H1 (cell line): ENCODE measurements at regions not wholly inside any gene's neighbourhood (a gene's known extent, or its start where the extent isn't known, plus 50 kb on each side); places are given as distances from the start of the nearest gene placed in this dataset.

Source experiments
- CTCF ChIA-PET: fragments of 300-600 bp; sonication (Branson Sonifier 250); formaldehyde crosslinking; loops from one replicate; lab custom pipeline; 2021; ENCODE audit not compliant: partially characterized antibody; lab: Charles Lee
- POLR2A ChIA-PET: fragments of 300-600 bp; sonication (Branson Sonifier 250); formaldehyde crosslinking; loops from one replicate; lab custom pipeline; 2021; ENCODE audit warnings: inconsistent platforms; ENCODE audit not compliant: partially characterized antibody; lab: Charles Lee
- DNase-seq, 2 experiments: peaks; one replicate each; pipeline versions ENCODE4 v3.0.0 to v3.0.0-alpha.2; 2010 to 2022; ENCODE audit warnings: low spot score in 2 of 2, low read depth in 1 of 2, mixed read lengths in 1 of 2
- FAIRE-seq: peaks from 2 replicates; lab custom pipeline; 2011; peaks lifted over from hg19 to GRCh38; lab: Jason Lieb, UNC
- H2AFZ ChIP-seq: 2 replicates; pipeline ENCODE4 v1.8.1; 2012; ENCODE audit warnings: low read length, inconsistent platforms
- H2AK5ac ChIP-seq: 2 replicates; pipeline ENCODE4 v1.6.1; 2013; ENCODE audit warnings: low read depth, low read length
- H2BK120ac ChIP-seq: replicated peaks from 2 replicates; pipeline ENCODE3; 2013; ENCODE audit warnings: low read depth, low read length, inconsistent platforms
- H2BK12ac ChIP-seq: 2 replicates; pipeline ENCODE4 v1.6.1; 2013; ENCODE audit warnings: low read depth, low read length
- H2BK15ac ChIP-seq: 2 replicates; pipeline ENCODE4 v1.6.1; 2013; ENCODE audit warnings: low read length
- H2BK20ac ChIP-seq: 2 replicates; pipeline ENCODE4 v1.6.1; 2013; ENCODE audit warnings: low read length
- H2BK5ac ChIP-seq: 2 replicates; pipeline ENCODE4 v1.6.1; 2013; ENCODE audit warnings: low read depth, low read length
- H3K14ac ChIP-seq: 2 replicates; pipeline ENCODE4 v1.6.1; 2013; ENCODE audit warnings: inconsistent platforms; ENCODE audit not compliant: insufficient read length
- H3K18ac ChIP-seq: 2 replicates; pipeline ENCODE4 v1.6.1; 2013; ENCODE audit warnings: low read length; ENCODE audit errors: extremely low read depth
- H3K23ac ChIP-seq: 2 replicates; pipeline ENCODE4 v1.6.1; 2013; ENCODE audit warnings: inconsistent platforms; ENCODE audit not compliant: insufficient read length
- H3K23me2 ChIP-seq: 2 replicates; pipeline ENCODE4 v1.6.1; 2013; ENCODE audit warnings: low read depth, low read length
- H3K27ac ChIP-seq: 2 replicates; pipeline ENCODE4 v1.6.1; 2011; ENCODE audit warnings: low read depth, low read length, inconsistent platforms
- H3K27me3 ChIP-seq, 4 experiments: replicated peaks in 1 of 4; 1 replicate in 1 of 4; 2 replicates in 3 of 4; pipeline versions ENCODE4 v1.6.1 to v1.8.1; 2011 to 2013; ENCODE audit warnings: low read length in 3 of 4, mild to moderate bottlenecking in 3 of 4, inconsistent platforms in 2 of 4, mixed read lengths in 2 of 4, moderate library complexity in 1 of 4; ENCODE audit not compliant: control insufficient read depth in 3 of 4, insufficient read depth in 3 of 4; ENCODE audit errors: extremely low read depth in 1 of 4
- H3K36me3 ChIP-seq, 4 experiments: 2 replicates each; pipeline versions ENCODE4 v1.6.1 to v1.8.1; 2011 to 2013; ENCODE audit warnings: mild to moderate bottlenecking in 4 of 4, low read length in 3 of 4, moderate library complexity in 2 of 4, control low read depth in 1 of 4, inconsistent platforms in 1 of 4; ENCODE audit not compliant: insufficient read depth in 4 of 4, control insufficient read depth in 2 of 4
- H3K4ac ChIP-seq: replicated peaks from 2 replicates; pipeline ENCODE3; 2013; ENCODE audit warnings: low read length, low read depth, mixed read lengths, inconsistent platforms; ENCODE audit not compliant: insufficient read length
- H3K4me1 ChIP-seq, 4 experiments: replicated peaks in 1 of 4; 1 replicate in 1 of 4; 2 replicates in 3 of 4; pipeline versions ENCODE4 v1.6.1 to v1.8.1; 2011 to 2013; ENCODE audit warnings: low read length in 3 of 4, inconsistent platforms in 2 of 4, mixed read lengths in 1 of 4; ENCODE audit not compliant: insufficient read depth in 4 of 4, control insufficient read depth in 3 of 4
- H3K4me2 ChIP-seq, 2 experiments: 2 replicates each; pipeline versions ENCODE4 v1.6.1 to v1.8.1; 2011 to 2013; ENCODE audit warnings: low read depth in 2 of 2, low read length in 2 of 2, control low read depth in 1 of 2, inconsistent platforms in 1 of 2, mild to moderate bottlenecking in 1 of 2; ENCODE audit not compliant: insufficient read depth in 1 of 2
- H3K4me3 ChIP-seq, 4 experiments: fragments of 200-600, 300-600 bp in 1 of 4; sonication (generic), shearing (Covaris generic), sonication (Bioruptor Twin) in 1 of 4; 2 replicates each; pipeline versions ENCODE4 v1.5.1 to v1.8.1; 2011 to 2016; ENCODE audit warnings: low read length in 4 of 4, low read depth in 3 of 4, control low read depth in 2 of 4, inconsistent platforms in 2 of 4, mild to moderate bottlenecking in 2 of 4, mixed read lengths in 1 of 4, moderate library complexity in 1 of 4; ENCODE audit not compliant: insufficient read depth in 2 of 4; ENCODE audit errors: extremely low read depth in 1 of 4
- H3K56ac ChIP-seq: replicated peaks from 2 replicates; pipeline ENCODE3; 2013; ENCODE audit warnings: low read depth, mild to moderate bottlenecking, mixed read lengths, low read length, inconsistent platforms; ENCODE audit not compliant: insufficient read length
- H3K79me1 ChIP-seq: 2 replicates; pipeline ENCODE4 v1.6.1; 2013; ENCODE audit warnings: low read depth, low read length, control low read depth
- H3K79me2 ChIP-seq, 2 experiments: 2 replicates each; pipeline versions ENCODE4 v1.6.1 to v1.8.1; 2012 to 2013; ENCODE audit warnings: low read length in 2 of 2, mild to moderate bottlenecking in 2 of 2, inconsistent platforms in 1 of 2; ENCODE audit not compliant: insufficient read depth in 2 of 2, control insufficient read depth in 1 of 2
- H3K9ac ChIP-seq, 4 experiments: replicated peaks in 1 of 4; 1 replicate in 1 of 4; 2 replicates in 3 of 4; pipeline versions ENCODE4 v1.6.1 to v1.8.1; 2011 to 2013; ENCODE audit warnings: low read depth in 3 of 4, low read length in 3 of 4, control low read depth in 2 of 4, mild to moderate bottlenecking in 2 of 4, moderate library complexity in 2 of 4, inconsistent platforms in 1 of 4; ENCODE audit errors: extremely low read depth in 1 of 4
- H3K9me3 ChIP-seq, 2 experiments: 2 replicates each; pipeline versions ENCODE4 v1.6.1 to v1.8.1; 2012 to 2013; ENCODE audit warnings: mild to moderate bottlenecking in 2 of 2, moderate library complexity in 2 of 2, control low read depth in 1 of 2, inconsistent platforms in 1 of 2, low read depth in 1 of 2, low read length in 1 of 2, mixed read lengths in 1 of 2; ENCODE audit not compliant: insufficient read depth in 2 of 2
- H4K20me1 ChIP-seq, 2 experiments: replicated peaks in 1 of 2; 2 replicates each; pipeline versions ENCODE3 to v1.8.1; 2011 to 2013; ENCODE audit warnings: inconsistent platforms in 2 of 2, low read length in 2 of 2, mild to moderate bottlenecking in 1 of 2; ENCODE audit not compliant: insufficient read depth in 2 of 2, control insufficient read depth in 1 of 2
- H4K5ac ChIP-seq: 2 replicates; pipeline ENCODE4 v1.6.1; 2013; ENCODE audit warnings: low read length, low read depth, mixed read lengths, inconsistent platforms; ENCODE audit not compliant: insufficient read length
- H4K8ac ChIP-seq: 2 replicates; pipeline ENCODE4 v1.8.0; 2013; ENCODE audit warnings: mild to moderate bottlenecking, moderate library complexity, low read length, inconsistent platforms; ENCODE audit not compliant: insufficient read depth; ENCODE audit errors: extremely low read depth
- H4K91ac ChIP-seq: replicated peaks from 2 replicates; pipeline ENCODE3; 2013; ENCODE audit warnings: low read length, mixed read lengths, inconsistent platforms; ENCODE audit not compliant: insufficient read length
- RXRA ChIP-seq: IDR thresholded peaks from 2 replicates; pipeline ENCODE4 v1.6.1; 2011; ENCODE audit warnings: low read depth, mild to moderate bottlenecking, low read length, moderate library complexity; ENCODE audit not compliant: insufficient read depth

DNA sequence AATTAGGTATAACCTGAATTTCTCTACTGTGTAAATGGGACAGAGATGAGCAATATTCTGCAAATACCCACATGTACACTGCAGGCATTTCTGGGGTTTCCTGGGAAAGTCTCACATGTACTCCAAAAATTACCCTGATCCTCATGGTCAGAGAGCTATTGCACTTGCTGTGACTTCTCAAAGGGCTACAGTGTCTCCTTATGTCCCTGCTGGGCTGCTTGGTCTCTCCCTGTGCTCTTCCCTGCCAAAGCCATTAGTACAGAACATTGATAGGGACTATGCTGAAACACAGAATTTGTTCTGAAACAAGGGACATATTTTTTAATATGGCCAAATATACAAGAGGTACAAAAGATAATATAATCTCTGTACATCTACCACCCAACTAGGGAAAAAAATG, 924.4 kb upstream of the NXPH2 start:
- CTCF ChIA-PET, result no interaction called here
- H3K18ac ChIP-seq, result no peak overlapping the region
- H3K9me3 ChIP-seq, result no peaks in the 10 kb centered on the region
- no peaks in the 10 kb centered on the region; the same call in 1 of the 2 replicates for H3K23me2 ChIP-seq
- H3K9ac ChIP-seq, result no peak overlapping the region
- H3K79me2 ChIP-seq, result no peaks in the 10 kb centered on the region
- H3K4me1 ChIP-seq, result peaks cover 0 to 4% (median under 1%) of the 10 kb centered on the region in 4 experiments; a peak in 2 of 7 replicates
- H4K20me1 ChIP-seq, result no peaks in the 10 kb centered on the region
- no peak overlapping the region for H3K4ac ChIP-seq
- H2BK20ac ChIP-seq, result no peak overlapping the region
- H3K36me3 ChIP-seq, result no peaks in the 10 kb centered on the region
- no peak overlapping the region for H3K23ac ChIP-seq
- H3K27me3 ChIP-seq, result no peaks in the 10 kb centered on the region
- POLR2A ChIA-PET, result interaction anchor here (0.8 kb wide), 1 partner anchor 719 kb away, joined by 3 read pairs; no protein-coding TSS in a partner anchor
- H3K27ac ChIP-seq, result no peak overlapping the region
- H2BK15ac ChIP-seq, result no peak overlapping the region
- TF ChIP-seq RXRA, result no peak
- TF ChIP-seq, all 59 proteins: peak for 0
- H3K14ac ChIP-seq, result no peak overlapping the region
- H3K79me1 ChIP-seq, result no peaks in the 10 kb centered on the region
- H4K5ac ChIP-seq, result no peak overlapping the region
- no peak overlapping the region for H4K8ac ChIP-seq
- FAIRE-seq (no peak), DNase-seq (no peak)
- no peak overlapping the region for H2AFZ ChIP-seq
- H3K4me3 ChIP-seq, result no peak overlapping the region
- no peak overlapping the region for H3K4me2 ChIP-seq
- no peak overlapping the region for H2BK5ac ChIP-seq
- H3K56ac ChIP-seq, result no peak overlapping the region
- no peak overlapping the region for H2BK120ac ChIP-seq
- no peak overlapping the region for H2AK5ac ChIP-seq
- no peak overlapping the region for H4K91ac ChIP-seq
- no peak overlapping the region for H2BK12ac ChIP-seq
